Hepatocyte (in vitro differentiated cells): ENCODE measurements at regions not wholly inside any gene's neighbourhood (a gene's known extent, or its start where the extent isn't known, plus 50 kb on each side); places are given as distances from the start of the nearest gene placed in this dataset.

Source experiments
- EZH2phosphoT487 ChIP-seq: fragments of 200-600 bp; sonication (generic); IDR thresholded peaks from one replicate; pipeline ENCODE4 v1.6.1; 2018; ENCODE audit warnings: antibody characterized with exemption, mild to moderate bottlenecking, low read depth, moderate library complexity; ENCODE audit not compliant: unreplicated experiment, severe bottlenecking
- TF ChIP-seq, protein P1 (sequence below): fragments of 200-600 bp; sonication (generic); IDR thresholded peaks from 2 replicates; pipeline ENCODE4 v1.5.1; 2016; ENCODE audit warnings: antibody characterized with exemption, mild to moderate bottlenecking; ENCODE audit not compliant: poor library complexity

GRCh38 chr3:25036633-25037032 lies 391.4 kb upstream of the RARB start:
- TF ChIP-seq, protein P1, sequence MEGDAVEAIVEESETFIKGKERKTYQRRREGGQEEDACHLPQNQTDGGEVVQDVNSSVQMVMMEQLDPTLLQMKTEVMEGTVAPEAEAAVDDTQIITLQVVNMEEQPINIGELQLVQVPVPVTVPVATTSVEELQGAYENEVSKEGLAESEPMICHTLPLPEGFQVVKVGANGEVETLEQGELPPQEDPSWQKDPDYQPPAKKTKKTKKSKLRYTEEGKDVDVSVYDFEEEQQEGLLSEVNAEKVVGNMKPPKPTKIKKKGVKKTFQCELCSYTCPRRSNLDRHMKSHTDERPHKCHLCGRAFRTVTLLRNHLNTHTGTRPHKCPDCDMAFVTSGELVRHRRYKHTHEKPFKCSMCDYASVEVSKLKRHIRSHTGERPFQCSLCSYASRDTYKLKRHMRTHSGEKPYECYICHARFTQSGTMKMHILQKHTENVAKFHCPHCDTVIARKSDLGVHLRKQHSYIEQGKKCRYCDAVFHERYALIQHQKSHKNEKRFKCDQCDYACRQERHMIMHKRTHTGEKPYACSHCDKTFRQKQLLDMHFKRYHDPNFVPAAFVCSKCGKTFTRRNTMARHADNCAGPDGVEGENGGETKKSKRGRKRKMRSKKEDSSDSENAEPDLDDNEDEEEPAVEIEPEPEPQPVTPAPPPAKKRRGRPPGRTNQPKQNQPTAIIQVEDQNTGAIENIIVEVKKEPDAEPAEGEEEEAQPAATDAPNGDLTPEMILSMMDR: no peak
- TF ChIP-seq EZH2phosphoT487: no peak
